ENCODE measurements at regions not wholly inside any gene's neighbourhood (a gene's known extent, or its start where the extent isn't known, plus 50 kb on each side); places are given as distances from the start of the nearest gene placed in this dataset.

GRCh38 chr11:112345706-112346105 lies 85.0 kb upstream of the PLET1 start:
- no peak overlapping the region for H3K27ac ChIP-seq (ENCODE audit: low read length)
- H3K4me3 ChIP-seq (ENCODE audit: low read depth in 2 of 2, low read length in 2 of 2), result no peak overlapping the region
- no peaks in the 10 kb centered on the region for H3K36me3 ChIP-seq (ENCODE audit: control insufficient read depth, insufficient read depth, low read length)
- no peaks in the 10 kb centered on the region for H3K4me1 ChIP-seq (ENCODE audit: control insufficient read depth, insufficient read depth, low read length)
- ATAC-seq (0 out of 2 replicates have a peak, but pooled peaks have one; percentile 59), DNase-seq (ENCODE audit: low read depth, low spot score) (no peak)
- no TSS peak for BruUV-seq (replicated peaks)
- in situ Hi-C loops (cut with HindIII; ENCODE audit: low pct_unique_long_range_greater_than_20kb, low sequenced_read_pairs), result no loop called here
- intact Hi-C loops (cut with micrococcal nuclease; ENCODE audit: unreplicated experiment), result no loop called here
- POLR2A ChIA-PET, result no interaction called here
- CTCF ChIA-PET, result no interaction called here
- H3K27me3 ChIP-seq (ENCODE audit: control insufficient read depth, insufficient read depth, low read length), result no peaks in the 10 kb centered on the region
- H3K9me3 ChIP-seq (ENCODE audit: control insufficient read depth, insufficient read depth, low read depth, low read length), result no peaks in the 10 kb centered on the region
- TF ChIP-seq TCF7L2 (IDR thresholded peaks at IDR 0.05; ENCODE audit: low read depth, low read length), result no peak
- no peak for TF ChIP-seq POLR2AphosphoS5 (IDR thresholded peaks at IDR 0.05; ENCODE audit: low read depth, low read length)
- no peak for TF ChIP-seq REST (IDR thresholded peaks at IDR 0.05; ENCODE audit: insufficient read depth in 1 of 2, low read depth in 2 of 2, low read length in 1 of 2)
- TF ChIP-seq CTCF (IDR thresholded peaks at IDR 0.05), result peak; percentile 34; the same call in 1 of the 2 replicates

DNA sequence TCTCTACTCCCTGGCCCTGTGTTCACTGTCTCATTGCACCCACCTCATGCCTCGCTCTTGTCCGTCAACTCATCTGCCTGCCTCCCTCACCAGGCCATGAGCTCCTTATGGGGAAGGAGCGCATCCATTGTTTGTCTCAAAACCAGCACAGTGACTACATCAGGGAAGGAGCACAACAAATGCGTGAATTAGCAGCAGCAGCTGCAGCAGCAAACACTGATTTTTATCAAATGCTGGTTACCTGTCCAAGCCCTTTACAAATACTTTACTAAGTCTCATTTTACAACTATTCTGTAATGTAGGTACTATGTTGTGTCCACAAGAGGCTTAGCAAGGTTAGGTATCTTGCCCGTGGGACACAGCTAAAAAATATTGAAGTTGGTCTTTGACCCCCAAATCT lies 85.9 kb upstream of the PLET1 start:
- H3K4me3 ChIP-seq (ENCODE audit: low read depth in 2 of 2, low read length in 2 of 2), result no peak overlapping the region
- TF ChIP-seq REST (IDR thresholded peaks at IDR 0.05; ENCODE audit: insufficient read depth in 1 of 2, low read depth in 2 of 2, low read length in 1 of 2), result no peak
- TF ChIP-seq SIN3A (IDR thresholded peaks at IDR 0.05; ENCODE audit: borderline replicate concordance, insufficient read depth, low read depth, low read length), result no peak
- TF ChIP-seq CTCF (IDR thresholded peaks at IDR 0.05), result no peak
- TF ChIP-seq TCF7L2 (IDR thresholded peaks at IDR 0.05; ENCODE audit: low read depth, low read length), result no peak
- no peak for TF ChIP-seq POLR2AphosphoS5 (IDR thresholded peaks at IDR 0.05; ENCODE audit: low read depth, low read length)
- H3K9me3 ChIP-seq (ENCODE audit: control insufficient read depth, insufficient read depth, low read depth, low read length), result no peaks in the 10 kb centered on the region
- DNase-seq (ENCODE audit: low read depth, low spot score) (no peak), ATAC-seq (no peak)
- H3K36me3 ChIP-seq (ENCODE audit: control insufficient read depth, insufficient read depth, low read length), result no peaks in the 10 kb centered on the region
- ChIA-PET POLR2A (no interaction called here), CTCF (no interaction called here)
- intact Hi-C loops (cut with micrococcal nuclease; ENCODE audit: unreplicated experiment) (no loop called here), in situ Hi-C loops (cut with HindIII; ENCODE audit: low pct_unique_long_range_greater_than_20kb, low sequenced_read_pairs) (no loop called here)
- H3K27me3 ChIP-seq (ENCODE audit: control insufficient read depth, insufficient read depth, low read length), result no peaks in the 10 kb centered on the region
- H3K4me1 ChIP-seq (ENCODE audit: control insufficient read depth, insufficient read depth, low read length), result no peaks in the 10 kb centered on the region
- BruUV-seq (replicated peaks), result no TSS peak
- H3K27ac ChIP-seq (ENCODE audit: low read length), result no peak overlapping the region
